OCI-LY3 (cell line): ENCODE measurements at regions not wholly inside any gene's neighbourhood (a gene's known extent, or its start where the extent isn't known, plus 50 kb on each side); places are given as distances from the start of the nearest gene placed in this dataset.

Experiments
- H2AFZ ChIP-seq: fragments of 200-600, 300-600 bp; shearing (Covaris generic); 2 replicates; pipeline ENCODE4 v1.6.0; 2014; ENCODE audit warnings: antibody characterized with exemption, low read depth, low read length
- H3K27ac ChIP-seq: fragments of 200-600, 300-600 bp; sonication (generic); 2 replicates; pipeline ENCODE4 v1.5.1; 2014; ENCODE audit warnings: mild to moderate bottlenecking, low read length, moderate library complexity, mixed read lengths
- H3K27me3 ChIP-seq: fragments of 200-600, 300-600 bp; sonication (generic); 2 replicates; pipeline ENCODE4 v1.6.1; 2014; ENCODE audit warnings: low read depth, low read length, mixed read lengths
- H3K36me3 ChIP-seq: fragments of 200-600, 300-600 bp; sonication (generic); replicated peaks from 2 replicates; pipeline ENCODE3; 2014; ENCODE audit warnings: low read depth, low read length, mixed read lengths
- H3K4me1 ChIP-seq: fragments of 300-600, 200-600 bp; sonication (generic); 2 replicates; pipeline ENCODE4 v1.6.1; 2014; ENCODE audit warnings: low read length, mixed read lengths
- H3K4me2 ChIP-seq: fragments of 200-600, 300-600 bp; sonication (generic); 2 replicates; pipeline ENCODE4 v1.6.1; 2014; ENCODE audit warnings: low read length, mixed read lengths
- H3K4me3 ChIP-seq: fragments of 300-600, 200-600 bp; sonication (generic); 2 replicates; pipeline ENCODE4 v1.5.1; 2014; ENCODE audit warnings: antibody characterized with exemption, mild to moderate bottlenecking, low read length, moderate library complexity
- H3K79me2 ChIP-seq: fragments of 300-600, 200-600 bp; shearing (Covaris generic); 2 replicates; pipeline ENCODE4 v1.6.1; 2014; ENCODE audit warnings: mild to moderate bottlenecking, low read length, mixed read lengths
- H3K9ac ChIP-seq: fragments of 300-600, 200-600 bp; shearing (Covaris generic); 2 replicates; pipeline ENCODE4 v1.6.0; 2014; ENCODE audit warnings: mild to moderate bottlenecking, low read length, moderate library complexity
- H3K9me3 ChIP-seq: fragments of 200-600, 300-600 bp; shearing (Covaris generic); 2 replicates; pipeline ENCODE4 v1.6.1; 2014; ENCODE audit warnings: low read length, mixed read lengths; ENCODE audit not compliant: insufficient read depth
- H4K20me1 ChIP-seq: fragments of 200-600, 300-600 bp; sonication (generic); 2 replicates; pipeline ENCODE4 v1.6.1; 2016; ENCODE audit warnings: low read length, mixed read lengths; ENCODE audit not compliant: insufficient read depth
- CTCF ChIP-seq: fragments of 200-600, 300-600 bp; sonication (generic); IDR thresholded peaks from 2 replicates; pipeline ENCODE4 v1.5.1; 2014; ENCODE audit warnings: antibody characterized with exemption, low read length, low read depth
- EZH2phosphoT487 ChIP-seq: fragments of 200-600 bp; shearing (Covaris generic); IDR thresholded peaks from 2 replicates; pipeline ENCODE4 v1.6.1; 2018; ENCODE audit warnings: antibody characterized with exemption, mixed run types, low read depth

- Histone ChIP-seq H3K4me1 (no peaks in the 10 kb centered on the region), H3K27me3 (no peaks in the 10 kb centered on the region), H3K79me2 (no peaks in the 10 kb centered on the region), H3K4me3 (no peak overlapping the region), H3K9me3 (no peaks in the 10 kb centered on the region), H3K27ac (no peak overlapping the region), H2AFZ (no peak overlapping the region), H3K36me3 (no peaks in the 10 kb centered on the region), H3K9ac (no peak overlapping the region), H3K4me2 (no peak overlapping the region), H4K20me1 (no peaks in the 10 kb centered on the region)
- TF ChIP-seq EZH2phosphoT487 (no peak), CTCF (no peak)
Measured at GRCh38 chr13:58142952-58143351, 511.4 kb downstream of the PCDH17 start.

GRCh38 chr13:58144616-58145015, 513.1 kb downstream of the PCDH17 start:
- Histone ChIP-seq H3K27me3 (no peaks in the 10 kb centered on the region), H3K27ac (no peak overlapping the region), H3K4me3 (no peak overlapping the region), H3K4me2 (no peak overlapping the region), H3K36me3 (no peaks in the 10 kb centered on the region), H3K9ac (no peak overlapping the region), H3K79me2 (no peaks in the 10 kb centered on the region), H2AFZ (no peak overlapping the region), H4K20me1 (no peaks in the 10 kb centered on the region), H3K4me1 (no peaks in the 10 kb centered on the region), H3K9me3 (no peaks in the 10 kb centered on the region)
- TF ChIP-seq EZH2phosphoT487 (no peak), CTCF (no peak)

GRCh38 chr13:58151452-58151851, 519.9 kb downstream of the PCDH17 start:
- Histone ChIP-seq H3K36me3 (no peaks in the 10 kb centered on the region), H4K20me1 (no peaks in the 10 kb centered on the region), H3K79me2 (no peaks in the 10 kb centered on the region), H2AFZ (peak overlapping the region; percentile 64; the same call in 1 of the 2 replicates), H3K27ac (no peak overlapping the region), H3K4me2 (no peak overlapping the region), H3K27me3 (no peaks in the 10 kb centered on the region), H3K4me3 (no peak overlapping the region), H3K9ac (no peak overlapping the region), H3K9me3 (no peaks in the 10 kb centered on the region), H3K4me1 (no peaks in the 10 kb centered on the region)
- no peak for TF ChIP-seq EZH2phosphoT487
- no peak for TF ChIP-seq CTCF

GRCh38 chr13:58160980-58161379, 529.4 kb downstream of the PCDH17 start:
- Histone ChIP-seq H3K4me3 (no peak overlapping the region), H3K4me1 (no peaks in the 10 kb centered on the region), H3K4me2 (no peak overlapping the region), H3K27me3 (no peaks in the 10 kb centered on the region), H3K79me2 (no peaks in the 10 kb centered on the region), H4K20me1 (no peaks in the 10 kb centered on the region), H3K9ac (no peak overlapping the region), H3K27ac (no peak overlapping the region), H3K36me3 (no peaks in the 10 kb centered on the region), H2AFZ (no peak overlapping the region), H3K9me3 (no peaks in the 10 kb centered on the region)
- TF ChIP-seq EZH2phosphoT487 (no peak), CTCF (no peak)
